Endothelial cell of umbilical vein (primary cell): ENCODE measurements at regions not wholly inside any gene's neighbourhood (a gene's known extent, or its start where the extent isn't known, plus 50 kb on each side); places are given as distances from the start of the nearest gene placed in this dataset.

Source experiments
- BruUV-seq: library from RNA; stranded (reverse); fragments of 400-500 nt; replicated peaks from 2 replicates; lab custom pipeline; 2021; lab: Mats Ljungman, UMichigan
- CTCF ChIA-PET: fragments of 300-600, 350-600 bp; sonication (Branson Sonifier 250); formaldehyde crosslinking; loops from one replicate; lab custom pipeline; 2021; ENCODE audit warnings: antibody characterized with exemption, inconsistent platforms; lab: Charles Lee
- POLR2A ChIA-PET: fragments of 300-600, 350-600 bp; sonication (Branson Sonifier 250); formaldehyde crosslinking; loops from one replicate; lab custom pipeline; 2021; ENCODE audit warnings: antibody characterized with exemption, inconsistent platforms; lab: Charles Lee
- DNase-seq: peaks from one replicate; pipeline ENCODE4 v3.0.0-alpha.2; 2011; ENCODE audit warnings: low read depth, low spot score
- FAIRE-seq: peaks from 2 replicates; lab custom pipeline; 2011; peaks lifted over from hg19 to GRCh38; lab: Jason Lieb, UNC
- H2AFZ ChIP-seq: 2 replicates; pipeline ENCODE4 v1.6.0; 2012; ENCODE audit warnings: low read depth, low read length, control low read depth, inconsistent platforms
- H3K27ac ChIP-seq: 2 replicates; pipeline ENCODE4 v1.5.1; 2011; ENCODE audit warnings: low read depth, mild to moderate bottlenecking, control low read depth, low read length, moderate library complexity; ENCODE audit not compliant: insufficient read depth
- H3K27me3 ChIP-seq, 2 experiments: 2 replicates each; pipeline versions ENCODE4 v1.6.0 to v1.6.1; 2011; ENCODE audit warnings: low read length in 2 of 2, mixed read lengths in 1 of 2; ENCODE audit not compliant: control insufficient read depth in 2 of 2, insufficient read depth in 2 of 2
- H3K36me3 ChIP-seq, 2 experiments: 2 replicates in 1 of 2; 3 replicates in 1 of 2; pipeline ENCODE4 v1.5.1; 2011; ENCODE audit warnings: low read length in 2 of 2, mild to moderate bottlenecking in 1 of 2, moderate library complexity in 1 of 2; ENCODE audit not compliant: control insufficient read depth in 2 of 2, insufficient read depth in 2 of 2; ENCODE audit errors: extremely low read depth in 1 of 2
- H3K4me1 ChIP-seq: 3 replicates; pipeline ENCODE4 v1.5.1; 2011; ENCODE audit warnings: mild to moderate bottlenecking, low read length; ENCODE audit not compliant: control insufficient read depth, insufficient read depth; ENCODE audit errors: extremely low read depth
- H3K4me2 ChIP-seq: 2 replicates; pipeline ENCODE4 v1.6.1; 2011; ENCODE audit warnings: low read length, control low read depth, mixed read lengths; ENCODE audit not compliant: insufficient read depth
- H3K4me3 ChIP-seq, 3 experiments: fragments of 200-600 bp in 1 of 3; sonication (generic), shearing (Covaris generic) in 1 of 3; replicated peaks in 1 of 3; 2 replicates each; pipeline ENCODE4 v1.5.1; 2011 to 2016; ENCODE audit warnings: control low read depth in 3 of 3, low read length in 3 of 3, mild to moderate bottlenecking in 2 of 3, inconsistent platforms in 1 of 3, low read depth in 1 of 3, moderate library complexity in 1 of 3; ENCODE audit not compliant: insufficient read depth in 1 of 3
- H3K79me2 ChIP-seq: 2 replicates; pipeline ENCODE4 v1.6.0; 2012; ENCODE audit warnings: low read length, inconsistent platforms; ENCODE audit not compliant: control insufficient read depth, insufficient read depth
- H3K9ac ChIP-seq: replicated peaks from 2 replicates; pipeline ENCODE3; 2011; ENCODE audit warnings: low read length, control low read depth; ENCODE audit not compliant: insufficient read depth; ENCODE audit errors: extremely low read depth
- H3K9me1 ChIP-seq: replicated peaks from 3 replicates; pipeline ENCODE4 v1.6.0; 2011; ENCODE audit warnings: mild to moderate bottlenecking, low read length; ENCODE audit not compliant: control insufficient read depth, insufficient read depth; ENCODE audit errors: extremely low read depth
- H3K9me3 ChIP-seq: replicated peaks from 2 replicates; pipeline ENCODE4 v1.5.1; 2012; ENCODE audit warnings: low read length, inconsistent platforms; ENCODE audit not compliant: control insufficient read depth, insufficient read depth
- H4K20me1 ChIP-seq: replicated peaks from 2 replicates; pipeline ENCODE3; 2011; ENCODE audit warnings: mild to moderate bottlenecking, low read length; ENCODE audit not compliant: control insufficient read depth, insufficient read depth; ENCODE audit errors: extremely low read depth
- CTCF ChIP-seq, 2 donors: IDR thresholded peaks; 1 replicate in 1 of 2; 2 replicates in 1 of 2; pipeline ENCODE4 v1.5.1; 2011; ENCODE audit warnings: low read length in 2 of 2, mild to moderate bottlenecking in 2 of 2, moderate library complexity in 2 of 2, control low read depth in 1 of 2, inconsistent platforms in 1 of 2, low read depth in 1 of 2; ENCODE audit not compliant: insufficient read depth in 1 of 2; ENCODE audit errors: extremely low read depth in 1 of 2
- EZH2 ChIP-seq: IDR thresholded peaks from 2 replicates; pipeline ENCODE4 v1.6.1; 2012; ENCODE audit warnings: borderline replicate concordance, low read depth, mild to moderate bottlenecking, moderate library complexity, low read length, inconsistent platforms; ENCODE audit not compliant: severe bottlenecking
- FOS ChIP-seq: IDR thresholded peaks from 2 replicates; pipeline ENCODE4 v1.6.1; 2011; ENCODE audit warnings: mild to moderate bottlenecking, low read length, moderate library complexity, borderline replicate concordance; ENCODE audit not compliant: insufficient read depth
- GATA2 ChIP-seq: IDR thresholded peaks from 2 replicates; pipeline ENCODE4 v1.7.0; 2011; ENCODE audit warnings: low read depth, mild to moderate bottlenecking, moderate library complexity, mixed read lengths, low read length; ENCODE audit not compliant: insufficient read length, insufficient read depth
- JUN ChIP-seq: IDR thresholded peaks from 2 replicates; pipeline ENCODE4 v1.6.1; 2011; ENCODE audit warnings: borderline replicate concordance, low read depth; ENCODE audit not compliant: insufficient read length, insufficient read depth
- MAX ChIP-seq: IDR thresholded peaks from 2 replicates; pipeline ENCODE4 v1.6.1; 2011; ENCODE audit not compliant: insufficient read depth, insufficient read length
- MYC ChIP-seq: IDR thresholded peaks from one replicate; pipeline ENCODE4 v1.6.1; 2011; ENCODE audit warnings: mild to moderate bottlenecking, low read depth, low read length
- POLR2A ChIP-seq: IDR thresholded peaks from 2 replicates; pipeline ENCODE4 v1.6.1; 2012; ENCODE audit warnings: low read depth, mild to moderate bottlenecking, control low read depth, low read length
- POLR2AphosphoS5 ChIP-seq: IDR thresholded peaks from 2 replicates; pipeline ENCODE4 v1.6.1; 2012; ENCODE audit warnings: low read depth, mild to moderate bottlenecking, control low read depth, low read length, moderate library complexity; ENCODE audit not compliant: insufficient read depth
- dilution Hi-C: fragments of 300-500 bp; cut with MboI; formaldehyde crosslinking; loops from one replicate; pipeline ENCODE4 v1.15.0; 2019; ENCODE audit warnings: low sequenced_read_pairs; ENCODE audit not compliant: extremely low pct_ligation_motif_present
- intact Hi-C: fragments of 100-400 bp; cut with micrococcal nuclease; formaldehyde crosslinking; loops from one replicate; pipeline ENCODE4 v1.10.0; 2022

- dilution Hi-C loops, result no loop called here
- H3K9me1 ChIP-seq, result no peaks in the 10 kb centered on the region
- no peak overlapping the region for H2AFZ ChIP-seq
- H3K4me3 ChIP-seq, result no peak overlapping the region
- no peaks in the 10 kb centered on the region for H3K36me3 ChIP-seq
- H3K9me3 ChIP-seq, result no peaks in the 10 kb centered on the region
- ChIA-PET CTCF (no interaction called here), POLR2A (no interaction called here)
- no peak overlapping the region for H3K4me2 ChIP-seq
- DNase-seq (no peak), FAIRE-seq (no peak)
- no TSS peak for BruUV-seq
- no peaks in the 10 kb centered on the region for H3K27me3 ChIP-seq
- H4K20me1 ChIP-seq, result no peaks in the 10 kb centered on the region
- H3K27ac ChIP-seq, result no peak overlapping the region
- no peaks in the 10 kb centered on the region for H3K79me2 ChIP-seq
- H3K4me1 ChIP-seq, result no peaks in the 10 kb centered on the region
- H3K9ac ChIP-seq, result no peak overlapping the region
- intact Hi-C loops, result no loop called here
- TF ChIP-seq POLR2A (no peak), CTCF (IDR thresholded peaks at IDR 0.05; ENCODE audit: extremely low read depth in 1 of 2, insufficient read depth in 1 of 2, low read depth in 1 of 2, low read length in 2 of 2) (no peak), GATA2 (no peak), EZH2 (no peak), FOS (no peak), JUN (no peak), MYC (no peak), MAX (no peak), POLR2AphosphoS5 (no peak)
These were observed 815.2 kb downstream of the QKI start for GRCh38 chr6:164229716-164230115.
